ENCODE measurements at regions not wholly inside any gene's neighbourhood (a gene's known extent, or its start where the extent isn't known, plus 50 kb on each side); places are given as distances from the start of the nearest gene placed in this dataset.

GRCh38 chr3:23078735-23079134 is 124.4 kb upstream of the UBE2E2 start:
- intact Hi-C loops (cut with micrococcal nuclease) = no loop called here
- 0% methylated on average over 6 of the region's 6 CpGs for WGBS (ENCODE audit: insufficient coverage, low coverage, missing lambda C conversion rate)
- Histone ChIP-seq H3K4me1 (replicated peaks in 1 of 2; ENCODE audit: control insufficient read depth in 2 of 2, insufficient read depth in 2 of 2, low read length in 2 of 2) (no peaks in the 10 kb centered on the region), H3K9me1 (ENCODE audit: control insufficient read depth, insufficient read depth, low read length) (no peaks in the 10 kb centered on the region), H3K27me3 (ENCODE audit: control insufficient read depth in 2 of 2, insufficient read depth in 2 of 2, low read length in 2 of 2) (no peaks in the 10 kb centered on the region), H3K79me2 (ENCODE audit: control insufficient read depth, insufficient read depth, low read length) (no peaks in the 10 kb centered on the region), H3K4me3 (no peak overlapping the region), H3K9me3 (replicated peaks; ENCODE audit: control insufficient read depth, insufficient read depth, low read depth, low read length) (no peaks in the 10 kb centered on the region), H3K27ac (ENCODE audit: extremely low read depth, low read depth, low read length) (no peak overlapping the region), H4K20me1 (replicated peaks; ENCODE audit: control insufficient read depth, insufficient read depth, low read length) (no peaks in the 10 kb centered on the region), H3K9ac (ENCODE audit: insufficient read depth in 1 of 2, low read depth in 2 of 2, low read length in 2 of 2) (no peak overlapping the region), H3K36me3 (ENCODE audit: control insufficient read depth, insufficient read depth, low read length) (no peaks in the 10 kb centered on the region), H3K4me2 (ENCODE audit: insufficient read depth, low read length) (no peak overlapping the region), H2AFZ (ENCODE audit: low read depth, low read length) (no peak overlapping the region)
- POLR2A ChIA-PET = no interaction called here
- FAIRE-seq (no peak), DNase-seq (ENCODE audit: extremely low read depth in 1 of 4, low spot score in 3 of 4) (no peak), ATAC-seq (no peak)
- BruUV-seq (replicated peaks) = no TSS peak
- CTCF ChIA-PET (ENCODE audit: low intra/inter-chr PET ratio) = no interaction called here
- TF ChIP-seq NCOA6 (IDR thresholded peaks at IDR 0.05) = no peak
- no peak for TF ChIP-seq ZNF444 (CRISPR knock-in tag; IDR thresholded peaks at IDR 0.05)
- no peak for TF ChIP-seq NR0B1 (IDR thresholded peaks at IDR 0.05; ENCODE audit: partially characterized antibody)
- no peak for TF ChIP-seq ZNF445 (CRISPR knock-in tag; IDR thresholded peaks at IDR 0.05; ENCODE audit: low read depth)
- TF ChIP-seq KHSRP (IDR thresholded peaks at IDR 0.05) = no peak
- TF ChIP-seq KLF10 (CRISPR knock-in tag; IDR thresholded peaks at IDR 0.05) = no peak
- TF ChIP-seq ZNF785 (CRISPR knock-in tag; IDR thresholded peaks at IDR 0.05) = no peak
- no peak for TF ChIP-seq TCF15 (CRISPR knock-in tag; IDR thresholded peaks at IDR 0.05)
- in situ Hi-C loops (cut with MboI) = no loop called here
